PC-3 (cell line): ENCODE measurements at regions not wholly inside any gene's neighbourhood (a gene's known extent, or its start where the extent isn't known, plus 50 kb on each side); places are given as distances from the start of the nearest gene placed in this dataset.

ENCODE experiments used
- EZH2 ChIP-seq: fragments of 300-600 bp; sonication (generic); IDR thresholded peaks from one replicate; pipeline ENCODE4 v1.6.1; 2017; ENCODE audit warnings: antibody characterized with exemption, mild to moderate bottlenecking, low read length; ENCODE audit not compliant: unreplicated experiment
- EZH2phosphoT487 ChIP-seq: fragments of 300-600 bp; sonication (generic); IDR thresholded peaks from 2 replicates; pipeline ENCODE4 v1.6.1; 2018; ENCODE audit warnings: mild to moderate bottlenecking, antibody characterized with exemption, low read length, borderline replicate concordance
- TF ChIP-seq, protein P1 (sequence below): fragments of 300-600 bp; sonication (generic); conservative IDR thresholded peaks from 2 replicates; pipeline ENCODE4 v1.5.1; 2017; ENCODE audit warnings: antibody characterized with exemption, low read depth, mild to moderate bottlenecking, low read length

DNA sequence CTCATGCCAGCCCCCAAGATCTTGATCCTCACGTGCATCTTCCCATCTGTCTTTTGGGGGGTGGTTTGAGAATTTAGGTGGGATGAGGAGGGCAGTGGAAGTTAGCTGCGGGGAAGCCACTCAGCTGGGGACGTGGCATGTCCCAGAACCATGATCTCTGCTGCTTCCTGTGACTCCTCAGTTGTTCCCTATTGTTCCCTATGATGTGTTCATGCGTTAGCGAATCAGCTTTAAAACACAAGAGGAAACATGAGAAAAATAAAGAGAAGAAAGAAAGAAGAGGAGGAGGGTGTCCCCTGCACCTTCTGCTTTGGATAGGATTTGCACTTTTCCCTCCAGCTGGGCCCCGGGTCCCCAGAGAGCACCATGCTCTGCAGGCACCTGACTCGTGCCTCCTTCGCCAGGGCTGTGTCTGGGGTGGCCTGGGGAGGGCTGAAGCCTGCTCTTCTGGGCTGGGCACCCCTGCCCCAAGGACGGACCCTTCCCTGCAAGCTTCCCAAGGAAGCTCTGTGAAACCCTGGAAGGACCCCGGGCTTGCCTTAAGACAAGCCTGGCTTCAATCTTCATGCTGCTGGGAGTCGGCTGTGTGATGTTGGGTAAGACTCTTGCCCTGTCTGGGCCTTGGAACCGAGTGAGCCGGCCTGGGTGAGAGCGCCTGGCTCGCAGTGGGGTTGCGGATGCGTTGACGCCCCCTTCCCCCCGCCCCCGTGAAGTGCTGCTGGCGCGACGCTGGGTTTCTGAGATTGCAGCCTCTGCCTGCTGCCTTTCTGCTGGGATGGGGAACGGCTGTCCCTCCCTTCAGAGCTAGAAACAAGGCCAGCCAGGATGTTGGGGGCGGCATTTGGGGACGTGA lies 62.8 kb upstream of the CIBAR2 start:
- TF ChIP-seq, protein P1, sequence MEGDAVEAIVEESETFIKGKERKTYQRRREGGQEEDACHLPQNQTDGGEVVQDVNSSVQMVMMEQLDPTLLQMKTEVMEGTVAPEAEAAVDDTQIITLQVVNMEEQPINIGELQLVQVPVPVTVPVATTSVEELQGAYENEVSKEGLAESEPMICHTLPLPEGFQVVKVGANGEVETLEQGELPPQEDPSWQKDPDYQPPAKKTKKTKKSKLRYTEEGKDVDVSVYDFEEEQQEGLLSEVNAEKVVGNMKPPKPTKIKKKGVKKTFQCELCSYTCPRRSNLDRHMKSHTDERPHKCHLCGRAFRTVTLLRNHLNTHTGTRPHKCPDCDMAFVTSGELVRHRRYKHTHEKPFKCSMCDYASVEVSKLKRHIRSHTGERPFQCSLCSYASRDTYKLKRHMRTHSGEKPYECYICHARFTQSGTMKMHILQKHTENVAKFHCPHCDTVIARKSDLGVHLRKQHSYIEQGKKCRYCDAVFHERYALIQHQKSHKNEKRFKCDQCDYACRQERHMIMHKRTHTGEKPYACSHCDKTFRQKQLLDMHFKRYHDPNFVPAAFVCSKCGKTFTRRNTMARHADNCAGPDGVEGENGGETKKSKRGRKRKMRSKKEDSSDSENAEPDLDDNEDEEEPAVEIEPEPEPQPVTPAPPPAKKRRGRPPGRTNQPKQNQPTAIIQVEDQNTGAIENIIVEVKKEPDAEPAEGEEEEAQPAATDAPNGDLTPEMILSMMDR: no peak
- TF ChIP-seq EZH2phosphoT487 (no peak), EZH2 (no peak)
